ENCODE measurements at regions not wholly inside any gene's neighbourhood (a gene's known extent, or its start where the extent isn't known, plus 50 kb on each side); places are given as distances from the start of the nearest gene placed in this dataset.

GRCh38 chr6:43954311-43955131 is 172.7 kb downstream of the MRPL14 start (continued):
- TF ChIP-seq ZHX2 (IDR thresholded peaks at IDR 0.05; ENCODE audit: low read depth) (peak; percentile 59; the same call in 1 of the 2 replicates), ZHX2 (CRISPR knock-in tag; IDR thresholded peaks at IDR 0.05; ENCODE audit: borderline replicate concordance) (no peak), ZNF326 (CRISPR knock-in tag; IDR thresholded peaks at IDR 0.05; ENCODE audit: borderline replicate concordance) (no peak), ZNF724P (CRISPR knock-in tag; IDR thresholded peaks at IDR 0.05; ENCODE audit: borderline replicate concordance) (no peak), ZNF337 (CRISPR knock-in tag; IDR thresholded peaks at IDR 0.05; ENCODE audit: borderline replicate concordance, low read depth) (peak; percentile 89; the same call in 1 of the 2 replicates), ZNF263 (CRISPR knock-in tag; IDR thresholded peaks at IDR 0.05) (peak; percentile 73; the same call in 1 of the 2 replicates), POGZ (CRISPR knock-in tag; IDR thresholded peaks at IDR 0.05) (peak; percentile 74), TAF15 (IDR thresholded peaks at IDR 0.05; ENCODE audit: low read depth, low read length, poor library complexity, severe bottlenecking) (no peak), EP300 (IDR thresholded peaks at IDR 0.05; ENCODE audit: low read depth in 2 of 2, low read length in 2 of 2) (peak in 1 of 2 experiments; percentile 51; a peak in 1 of 4 replicates), EP300 (CRISPR knock-in tag; IDR thresholded peaks at IDR 0.05; ENCODE audit: borderline replicate concordance) (no peak), ISX (CRISPR knock-in tag; conservative IDR thresholded peaks at IDR 0.05) (no peak), ZNF788 (CRISPR knock-in tag; IDR thresholded peaks at IDR 0.05; ENCODE audit: borderline replicate concordance) (no peak), FOXK1 (CRISPR knock-in tag; IDR thresholded peaks at IDR 0.05; ENCODE audit: borderline replicate concordance, low read depth) (peak; percentile 33; the same call in 1 of the 2 replicates), ARNTL (CRISPR knock-in tag; IDR thresholded peaks at IDR 0.05) (peak; percentile 88), MAFG (CRISPR knock-in tag; IDR thresholded peaks at IDR 0.05) (no peak)
- TF ChIP-seq, protein P1, sequence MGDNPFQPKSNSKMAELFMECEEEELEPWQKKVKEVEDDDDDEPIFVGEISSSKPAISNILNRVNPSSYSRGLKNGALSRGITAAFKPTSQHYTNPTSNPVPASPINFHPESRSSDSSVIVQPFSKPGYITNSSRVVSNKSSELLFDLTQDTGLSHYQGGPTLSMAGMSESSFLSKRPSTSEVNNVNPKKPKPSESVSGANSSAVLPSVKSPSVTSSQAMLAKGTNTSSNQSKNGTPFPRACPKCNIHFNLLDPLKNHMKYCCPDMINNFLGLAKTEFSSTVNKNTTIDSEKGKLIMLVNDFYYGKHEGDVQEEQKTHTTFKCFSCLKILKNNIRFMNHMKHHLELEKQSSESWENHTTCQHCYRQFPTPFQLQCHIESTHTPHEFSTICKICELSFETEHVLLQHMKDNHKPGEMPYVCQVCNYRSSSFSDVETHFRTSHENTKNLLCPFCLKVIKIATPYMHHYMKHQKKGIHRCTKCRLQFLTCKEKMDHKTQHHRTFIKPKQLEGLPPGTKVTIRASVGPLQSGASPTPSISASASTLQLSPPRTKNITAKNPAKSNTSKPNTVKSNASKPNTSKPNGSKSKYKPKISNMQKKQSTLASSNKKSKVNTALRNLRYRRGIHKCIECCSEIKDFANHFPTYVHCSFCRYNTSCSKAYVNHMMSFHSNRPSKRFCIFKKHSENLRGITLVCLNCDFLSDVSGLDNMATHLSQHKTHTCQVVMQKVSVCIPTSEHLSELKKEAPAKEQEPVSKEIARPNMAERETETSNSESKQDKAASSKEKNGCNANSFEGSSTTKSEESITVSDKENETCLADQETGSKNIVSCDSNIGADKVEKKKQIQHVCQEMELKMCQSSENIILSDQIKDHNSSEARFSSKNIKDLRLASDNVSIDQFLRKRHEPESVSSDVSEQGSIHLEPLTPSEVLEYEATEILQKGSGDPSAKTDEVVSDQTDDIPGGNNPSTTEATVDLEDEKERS (CRISPR knock-in tag; IDR thresholded peaks at IDR 0.05), result 0 out of 2 replicates have a peak, but pooled peaks have one; percentile 7
- TF ChIP-seq, protein P2, sequence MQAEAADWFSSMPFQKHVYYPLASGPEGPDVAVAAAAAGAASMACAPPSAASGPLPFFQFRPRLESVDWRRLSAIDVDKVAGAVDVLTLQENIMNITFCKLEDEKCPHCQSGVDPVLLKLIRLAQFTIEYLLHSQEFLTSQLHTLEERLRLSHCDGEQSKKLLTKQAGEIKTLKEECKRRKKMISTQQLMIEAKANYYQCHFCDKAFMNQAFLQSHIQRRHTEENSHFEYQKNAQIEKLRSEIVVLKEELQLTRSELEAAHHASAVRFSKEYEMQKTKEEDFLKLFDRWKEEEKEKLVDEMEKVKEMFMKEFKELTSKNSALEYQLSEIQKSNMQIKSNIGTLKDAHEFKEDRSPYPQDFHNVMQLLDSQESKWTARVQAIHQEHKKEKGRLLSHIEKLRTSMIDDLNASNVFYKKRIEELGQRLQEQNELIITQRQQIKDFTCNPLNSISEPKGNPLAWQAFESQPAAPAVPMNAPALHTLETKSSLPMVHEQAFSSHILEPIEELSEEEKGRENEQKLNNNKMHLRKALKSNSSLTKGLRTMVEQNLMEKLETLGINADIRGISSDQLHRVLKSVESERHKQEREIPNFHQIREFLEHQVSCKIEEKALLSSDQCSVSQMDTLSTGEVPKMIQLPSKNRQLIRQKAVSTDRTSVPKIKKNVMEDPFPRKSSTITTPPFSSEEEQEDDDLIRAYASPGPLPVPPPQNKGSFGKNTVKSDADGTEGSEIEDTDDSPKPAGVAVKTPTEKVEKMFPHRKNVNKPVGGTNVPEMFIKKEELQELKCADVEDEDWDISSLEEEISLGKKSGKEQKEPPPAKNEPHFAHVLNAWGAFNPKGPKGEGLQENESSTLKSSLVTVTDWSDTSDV (CRISPR knock-in tag; IDR thresholded peaks at IDR 0.05), result no peak
